IMR-90 (cell line): ENCODE measurements at regions not wholly inside any gene's neighbourhood (a gene's known extent, or its start where the extent isn't known, plus 50 kb on each side); places are given as distances from the start of the nearest gene placed in this dataset.

ENCODE experiments used
- ATAC-seq: fragments of 200-7000 bp; cut with Tn5 transposase; 2 replicates; pipeline ENCODE4 v1.9.1; 2020; ENCODE audit warnings: low read depth, mild to moderate bottlenecking, moderate library complexity
- BruUV-seq: library from RNA; stranded (reverse); fragments of 400-500 nt; replicated peaks from 2 replicates; lab custom pipeline; 2021; lab: Mats Ljungman, UMichigan
- CTCF ChIA-PET: fragments of 300-600 bp; formaldehyde crosslinking; extraction: SDS; loops from one replicate; lab custom pipeline; 2021; ENCODE audit warnings: antibody characterized with exemption; lab: Yijun Ruan, JAX
- POLR2A ChIA-PET: fragments of 300-600 bp; sonication (Branson Sonifier 250); formaldehyde crosslinking; loops from one replicate; lab custom pipeline; 2022; ENCODE audit warnings: antibody characterized with exemption; ENCODE audit not compliant: unreplicated experiment; lab: Charles Lee
- DNase-seq: peaks from one replicate; pipeline ENCODE4 v3.0.0; 2013
- H2AFZ ChIP-seq: replicated peaks from 2 replicates; pipeline ENCODE3; 2013; ENCODE audit warnings: low read length, mild to moderate bottlenecking; ENCODE audit not compliant: poor library complexity
- H2AK5ac ChIP-seq: 2 replicates; pipeline ENCODE4 v1.6.1; 2013; ENCODE audit warnings: low read depth, low read length, inconsistent platforms
- H2AK9ac ChIP-seq: replicated peaks from 2 replicates; pipeline ENCODE3; 2013; ENCODE audit warnings: mild to moderate bottlenecking, low read depth, low read length, moderate library complexity; ENCODE audit not compliant: poor library complexity
- H2BK120ac ChIP-seq: 2 replicates; pipeline ENCODE4 v1.6.1; 2013; ENCODE audit warnings: low read depth, low read length, inconsistent platforms
- H2BK15ac ChIP-seq: 3 replicates; pipeline ENCODE4 v1.6.1; 2013; ENCODE audit warnings: low read depth, low read length, inconsistent platforms
- H2BK20ac ChIP-seq: 2 replicates; pipeline ENCODE4 v1.6.1; 2013; ENCODE audit warnings: low read depth, mild to moderate bottlenecking, inconsistent platforms, low read length, moderate library complexity
- H2BK5ac ChIP-seq: 2 replicates; pipeline ENCODE4 v1.6.1; 2013; ENCODE audit warnings: mild to moderate bottlenecking, low read depth, low read length, inconsistent platforms; ENCODE audit not compliant: poor library complexity, severe bottlenecking
- H3K14ac ChIP-seq: replicated peaks from 2 replicates; pipeline ENCODE4 v1.6.1; 2013; ENCODE audit warnings: low read depth, low read length, inconsistent platforms
- H3K18ac ChIP-seq: 2 replicates; pipeline ENCODE4 v1.6.1; 2013; ENCODE audit warnings: low read depth, low read length, control low read depth
- H3K23ac ChIP-seq: 2 replicates; pipeline ENCODE4 v1.6.1; 2013; ENCODE audit warnings: low read depth, low read length, inconsistent platforms
- H3K27ac ChIP-seq: 2 replicates; pipeline ENCODE4 v1.5.1; 2013; ENCODE audit warnings: mild to moderate bottlenecking, control low read depth, low read length; ENCODE audit not compliant: insufficient read depth
- H3K27me3 ChIP-seq: 2 replicates; pipeline ENCODE4 v1.6.1; 2013; ENCODE audit warnings: low read length; ENCODE audit not compliant: control insufficient read depth, insufficient read depth
- H3K36me3 ChIP-seq: 2 replicates; pipeline ENCODE4 v1.6.1; 2013; ENCODE audit warnings: low read length, mixed read lengths; ENCODE audit not compliant: control insufficient read depth, insufficient read depth
- H3K4ac ChIP-seq: 2 replicates; pipeline ENCODE4 v1.6.1; 2013; ENCODE audit warnings: low read depth, low read length, inconsistent platforms
- H3K4me1 ChIP-seq: 2 replicates; pipeline ENCODE4 v1.6.1; 2013; ENCODE audit warnings: low read length, mixed read lengths; ENCODE audit not compliant: control insufficient read depth, insufficient read depth
- H3K4me2 ChIP-seq: 2 replicates; pipeline ENCODE4 v1.6.1; 2013; ENCODE audit warnings: low read depth, mild to moderate bottlenecking, control low read depth, low read length, moderate library complexity
- H3K4me3 ChIP-seq: 2 replicates; pipeline ENCODE4 v1.5.1; 2013; ENCODE audit warnings: low read depth, mild to moderate bottlenecking, control low read depth, low read length, moderate library complexity; ENCODE audit not compliant: insufficient read depth
- H3K56ac ChIP-seq: 2 replicates; pipeline ENCODE4 v1.6.1; 2013; ENCODE audit warnings: low read length, inconsistent platforms; ENCODE audit not compliant: insufficient read depth; ENCODE audit errors: extremely low read depth
- H3K79me1 ChIP-seq, 2 experiments: 2 replicates each; pipeline ENCODE4 v1.6.1; 2013; ENCODE audit warnings: low read length in 2 of 2, inconsistent platforms in 1 of 2, low read depth in 1 of 2
- H3K9ac ChIP-seq: 2 replicates; pipeline ENCODE4 v1.6.1; 2013; ENCODE audit warnings: low read depth, low read length, control low read depth
- H3K9me1 ChIP-seq: 2 replicates; pipeline ENCODE4 v1.6.1; 2013; ENCODE audit warnings: low read length, inconsistent platforms; ENCODE audit not compliant: insufficient read depth
- H3K9me3 ChIP-seq: 2 replicates; pipeline ENCODE4 v1.6.1; 2013; ENCODE audit warnings: low read length; ENCODE audit not compliant: control insufficient read depth, insufficient read depth
- H4K20me1 ChIP-seq: 2 replicates; pipeline ENCODE4 v1.6.1; 2013; ENCODE audit warnings: low read length, inconsistent platforms; ENCODE audit not compliant: insufficient read depth
- H4K5ac ChIP-seq: 2 replicates; pipeline ENCODE4 v1.6.1; 2013; ENCODE audit warnings: mild to moderate bottlenecking, low read depth, low read length, control low read depth
- H4K8ac ChIP-seq, 2 experiments: 2 replicates each; pipeline ENCODE4 v1.6.1; 2013; ENCODE audit warnings: low read depth in 2 of 2, low read length in 2 of 2, control low read depth in 1 of 2, inconsistent platforms in 1 of 2
- H4K91ac ChIP-seq: 2 replicates; pipeline ENCODE4 v1.6.1; 2013; ENCODE audit warnings: low read depth, low read length, inconsistent platforms; ENCODE audit not compliant: insufficient read depth
- BHLHE40 ChIP-seq: fragments of 150-350 bp; IDR thresholded peaks from 2 replicates; pipeline ENCODE4 v1.6.1; 2016; ENCODE audit warnings: mild to moderate bottlenecking, low read depth, low read length
- CEBPB ChIP-seq: IDR thresholded peaks from 2 replicates; pipeline ENCODE4 v1.6.1; 2012; ENCODE audit warnings: low read depth, low read length, improper control_type of control experiment
- CHD1 ChIP-seq: IDR thresholded peaks from 2 replicates; pipeline ENCODE4 v1.6.1; 2012; ENCODE audit warnings: low read depth, low read length, improper control_type of control experiment
- CTCF ChIP-seq: conservative IDR thresholded peaks from 2 replicates; pipeline ENCODE4 v1.5.1; 2012; ENCODE audit warnings: mild to moderate bottlenecking, low read depth, low read length, improper control_type of control experiment
- ELK1 ChIP-seq: fragments of 150-350 bp; IDR thresholded peaks from 2 replicates; pipeline ENCODE4 v1.6.1; 2016; ENCODE audit warnings: low read depth, mild to moderate bottlenecking, low read length, moderate library complexity, borderline replicate concordance
- FOS ChIP-seq: fragments of 150-350 bp; IDR thresholded peaks from 2 replicates; pipeline ENCODE4 v1.6.1; 2016; ENCODE audit warnings: low read depth, low read length
- MAFK ChIP-seq: IDR thresholded peaks from 2 replicates; pipeline ENCODE4 v1.6.1; 2012; ENCODE audit warnings: low read depth, low read length, improper control_type of control experiment
- MAZ ChIP-seq: IDR thresholded peaks from 2 replicates; pipeline ENCODE4 v1.6.1; 2012; ENCODE audit warnings: low read depth, mild to moderate bottlenecking, low read length, improper control_type of control experiment, moderate library complexity, borderline replicate concordance
- MXI1 ChIP-seq: IDR thresholded peaks from 2 replicates; pipeline ENCODE4 v1.6.1; 2012; ENCODE audit warnings: low read depth, mild to moderate bottlenecking, low read length, moderate library complexity, borderline replicate concordance
- NFE2L2 ChIP-seq: fragments of 150-350 bp; IDR thresholded peaks from 2 replicates; pipeline ENCODE4 v1.6.1; 2016; ENCODE audit warnings: low read depth, mild to moderate bottlenecking, low read length
- POLR2A ChIP-seq: IDR thresholded peaks from 2 replicates; pipeline ENCODE4 v1.6.1; 2012; ENCODE audit warnings: mild to moderate bottlenecking, low read depth, low read length
- RAD21 ChIP-seq: IDR thresholded peaks from 2 replicates; pipeline ENCODE4 v1.6.1; 2012; ENCODE audit warnings: low read length, improper control_type of control experiment
- RCOR1 ChIP-seq: IDR thresholded peaks from 2 replicates; pipeline ENCODE4 v1.6.1; 2012; ENCODE audit warnings: mild to moderate bottlenecking, low read length, improper control_type of control experiment; ENCODE audit not compliant: insufficient replicate concordance
- RFX5 ChIP-seq: IDR thresholded peaks from 2 replicates; pipeline ENCODE4 v1.8.0; 2012; ENCODE audit warnings: low read depth, mild to moderate bottlenecking, low read length, moderate library complexity
- SMC3 ChIP-seq: fragments of 150-350 bp; IDR thresholded peaks from 2 replicates; pipeline ENCODE4 v1.6.1; 2016; ENCODE audit warnings: low read depth, mild to moderate bottlenecking, antibody characterized with exemption, low read length, moderate library complexity
- USF2 ChIP-seq: fragments of 150-350 bp; IDR thresholded peaks from 2 replicates; pipeline ENCODE4 v1.6.1; 2017; ENCODE audit warnings: mild to moderate bottlenecking, antibody characterized with exemption, low read length, low read depth
- WGBS, 2 experiments: methylation state at CpG; one replicate each; pipeline versions ENCODE4 v1.1.5 to v1.1.7; 2013; ENCODE audit warnings: missing lambda C conversion rate in 2 of 2; ENCODE audit not compliant: insufficient read length in 1 of 2; ENCODE audit errors: extremely low coverage in 2 of 2; 5-methylcytosine and 5-hydroxymethylcytosine counted together
- dilution Hi-C: fragments of 300-500 bp; cut with HindIII; formaldehyde crosslinking; loops from one replicate; pipeline ENCODE4 v1.14.3; 2018; ENCODE audit warnings: low sequenced_read_pairs; ENCODE audit not compliant: unreplicated experiment
- in situ Hi-C: fragments of 300-500 bp; cut with MboI; formaldehyde crosslinking; loops from 3 replicates; pipeline ENCODE4 v1.14.3; 2019; ENCODE audit warnings: low sequenced_read_pairs, inconsistent platforms, mixed read lengths
- intact Hi-C: fragments of 100-400 bp; cut with micrococcal nuclease; formaldehyde crosslinking; loops from 2 replicates; pipeline ENCODE4 v1.10.0; 2022

GRCh38 chr20:54350415-54350814, 125.0 kb upstream of the DOK5 start:
- TF ChIP-seq MAZ (no peak), NFE2L2 (no peak), MAFK (no peak), CTCF (no peak), RCOR1 (no peak), POLR2A (no peak), CHD1 (no peak), CEBPB (no peak), SMC3 (no peak), BHLHE40 (no peak), ELK1 (no peak), USF2 (no peak), FOS (no peak), RFX5 (no peak), RAD21 (no peak), MXI1 (no peak)
- ChIA-PET CTCF (no interaction called here), POLR2A (interaction anchor here (0.6 kb wide), 1 partner anchor 1975 kb away, joined by 6 read pairs; no protein-coding TSS in a partner anchor)
- H2BK20ac ChIP-seq = no peak overlapping the region; the same call in 1 of the 2 replicates
- H4K20me1 ChIP-seq = no peaks in the 10 kb centered on the region
- no peak overlapping the region for H3K14ac ChIP-seq
- H2BK120ac ChIP-seq = no peak overlapping the region
- no peak overlapping the region for H4K91ac ChIP-seq
- no peak overlapping the region for H3K4ac ChIP-seq
- no peak overlapping the region for H3K4me2 ChIP-seq
- no CpG with 5 or more reads among the region's 3 CpGs for WGBS, 2 experiments
- DNase-seq (peak; percentile 7), ATAC-seq (no peak)
- no peak overlapping the region for H4K8ac ChIP-seq
- H3K56ac ChIP-seq = no peak overlapping the region
- H2AK5ac ChIP-seq = no peak overlapping the region
- no peaks in the 10 kb centered on the region for H3K79me1 ChIP-seq
- H2AK9ac ChIP-seq = no peak overlapping the region
- no peaks in the 10 kb centered on the region for H3K27me3 ChIP-seq
- no peaks in the 10 kb centered on the region for H3K9me3 ChIP-seq
- no peak overlapping the region for H3K18ac ChIP-seq
- H3K4me3 ChIP-seq = no peak overlapping the region
- H3K23ac ChIP-seq = no peak overlapping the region
- no peaks in the 10 kb centered on the region for H3K36me3 ChIP-seq
- H3K27ac ChIP-seq = no peak overlapping the region
- intact Hi-C loops (no loop called here), dilution Hi-C loops (no loop called here), in situ Hi-C loops (no loop called here)
- H3K9me1 ChIP-seq = no peaks in the 10 kb centered on the region
- BruUV-seq = no TSS peak
- H2BK5ac ChIP-seq = no peak overlapping the region
- no peak overlapping the region for H2AFZ ChIP-seq
- no peak overlapping the region for H4K5ac ChIP-seq
- no peak overlapping the region for H2BK15ac ChIP-seq
- H3K4me1 ChIP-seq = peaks cover 7% of the 10 kb centered on the region
- no peak overlapping the region for H3K9ac ChIP-seq
